ENCODE measurements at regions not wholly inside any gene's neighbourhood (a gene's known extent, or its start where the extent isn't known, plus 50 kb on each side); places are given as distances from the start of the nearest gene placed in this dataset.
A peak's percentile ranks its signal among the peaks of the same experiment; 100 is the strongest.
"Not testable (repeated sequence)": the region's sequence is repeated elsewhere in the genome, so short reads cannot be mapped to it uniquely, and the experiment has no call there.

DNA sequence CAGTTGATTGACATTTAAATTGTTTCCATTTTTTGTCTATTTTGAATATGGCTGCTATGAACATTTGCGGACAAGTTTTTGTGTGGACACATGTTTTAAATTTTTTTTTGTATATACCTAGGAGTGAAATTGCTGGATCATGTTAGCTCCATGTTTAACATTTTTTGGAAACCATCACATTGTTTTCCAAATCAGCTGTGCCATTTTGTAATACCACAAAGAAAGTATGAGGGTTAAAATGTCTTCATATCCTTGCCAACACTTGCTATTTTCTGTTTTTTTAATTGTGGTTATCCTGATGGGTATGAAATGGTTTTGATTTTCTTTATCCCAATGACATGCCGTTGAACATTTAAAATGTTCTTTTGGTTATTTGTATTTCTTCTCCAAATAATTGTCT is 52.1 kb downstream of the CARTPT start:
- no peak for DNase-seq

DNA sequence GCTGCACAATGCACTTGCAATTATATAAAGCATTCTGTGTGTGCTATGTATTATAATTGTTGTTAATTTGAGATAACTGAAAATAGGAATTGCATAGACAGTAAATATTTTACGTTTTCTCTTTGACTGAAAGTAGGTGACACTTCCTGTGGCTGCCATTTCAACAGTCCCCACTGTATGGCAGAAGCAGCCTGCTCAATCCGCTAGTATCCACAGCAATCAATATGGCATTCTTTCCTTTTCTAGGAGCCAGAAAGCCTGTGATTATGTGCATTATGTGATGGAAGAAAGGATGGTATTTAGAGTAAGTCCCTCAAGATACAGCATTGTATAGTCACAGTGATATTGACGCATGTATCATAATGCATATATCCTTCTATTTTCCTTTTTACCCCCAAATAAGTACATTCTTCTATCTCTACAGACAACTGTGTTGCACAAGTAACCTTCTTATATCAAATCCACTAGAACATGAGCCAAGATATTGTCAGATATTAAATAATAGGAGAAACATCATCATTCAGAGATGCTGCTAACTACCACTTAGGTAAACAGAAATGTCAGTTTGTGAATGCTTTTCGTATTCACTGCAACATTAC is 59.7 kb downstream of the CARTPT start:
- peak; percentile 45 for DNase-seq

DNA sequence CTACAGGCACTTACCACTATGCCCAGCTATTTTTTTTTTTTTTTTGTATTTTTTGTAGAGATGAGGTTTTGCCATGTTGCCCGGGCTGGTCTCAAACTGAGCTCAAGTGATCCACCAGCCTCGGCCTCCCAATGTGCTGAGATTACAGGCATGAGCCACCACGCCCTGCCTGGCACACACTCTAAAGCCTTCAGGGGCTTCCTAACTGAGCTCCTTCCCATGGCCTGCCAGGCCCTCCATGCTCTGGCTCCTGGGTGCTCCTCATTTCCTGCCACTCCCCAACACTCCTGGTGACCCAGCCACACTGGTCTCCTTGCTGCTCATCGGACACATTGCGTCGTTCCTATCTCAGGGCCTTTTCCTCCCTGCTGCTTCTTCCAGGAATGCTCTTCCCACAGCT is 61.5 kb downstream of the CARTPT start:
- DNase-seq = no peak

- DNase-seq = no peak
These were observed 63.3 kb downstream of the CARTPT start for GRCh38 chr5:71782393-71782770.

DNA sequence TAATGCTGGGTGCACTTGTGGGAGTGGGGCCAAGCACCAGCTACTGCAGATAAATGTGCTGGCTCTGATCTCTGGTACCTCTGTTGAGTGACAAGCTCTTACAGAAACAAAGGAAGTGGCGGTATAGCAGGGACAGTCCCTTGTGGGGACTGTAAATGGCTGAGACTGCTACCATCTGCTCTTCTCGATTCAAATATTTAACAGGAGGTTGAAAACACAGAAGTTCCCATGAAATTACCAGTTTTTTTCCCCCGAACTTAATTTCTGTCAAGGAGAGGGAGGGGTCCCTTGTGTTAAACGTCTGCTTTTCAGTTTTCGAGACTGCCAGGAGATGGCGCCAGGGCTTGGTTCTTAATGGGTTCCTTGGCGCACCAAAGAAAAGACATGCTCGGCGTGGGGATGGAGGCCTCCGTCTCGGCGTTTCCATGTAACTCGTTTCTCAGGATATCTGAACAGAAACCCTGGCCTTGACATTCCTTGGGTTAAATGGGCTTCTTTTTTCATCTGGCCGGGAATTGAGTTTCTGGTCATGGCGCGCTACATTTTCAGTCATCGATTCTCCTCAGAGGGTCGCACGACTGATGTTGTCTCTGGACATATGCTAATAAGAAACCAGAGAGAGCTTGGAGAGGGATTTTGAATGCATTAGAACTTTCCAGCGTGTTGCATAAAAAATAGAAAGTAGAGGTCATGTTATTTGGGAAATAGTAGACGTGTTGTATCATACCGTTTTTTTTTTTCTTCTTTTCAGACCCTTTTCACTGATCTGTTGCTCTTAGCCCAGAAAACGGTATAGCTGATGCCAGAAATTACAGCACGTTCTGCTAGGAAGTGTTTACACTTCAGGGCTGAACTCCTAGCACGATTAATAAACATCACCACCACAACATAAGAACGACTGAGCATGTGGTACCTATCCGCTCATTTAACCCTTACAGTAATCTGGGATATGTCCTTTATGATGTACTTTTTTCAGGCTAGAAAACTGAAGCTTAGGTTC is 64.0 kb downstream of the CARTPT start:
- DNase-seq = peak; percentile 79

DNA sequence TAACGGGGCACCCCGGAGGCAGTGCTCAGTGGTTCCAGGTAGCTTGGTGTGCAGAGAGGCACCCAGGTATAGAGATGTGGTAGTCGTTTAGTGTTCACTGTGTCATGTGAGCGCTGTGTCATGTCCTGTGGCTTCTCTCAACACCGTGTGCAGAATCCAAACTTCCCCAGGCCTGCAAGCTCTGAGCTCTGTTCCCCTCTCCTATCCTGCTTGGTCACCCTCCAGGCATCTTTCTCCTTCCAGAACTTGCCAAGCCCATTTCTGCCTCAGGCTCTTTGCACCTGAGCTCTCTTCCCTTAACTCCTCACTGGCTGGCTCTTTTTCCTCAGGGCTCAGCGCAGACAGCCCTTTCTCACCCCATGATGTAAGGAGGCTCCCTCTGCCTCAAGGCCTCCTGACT is 64.8 kb downstream of the CARTPT start:
- no peak for DNase-seq

DNA sequence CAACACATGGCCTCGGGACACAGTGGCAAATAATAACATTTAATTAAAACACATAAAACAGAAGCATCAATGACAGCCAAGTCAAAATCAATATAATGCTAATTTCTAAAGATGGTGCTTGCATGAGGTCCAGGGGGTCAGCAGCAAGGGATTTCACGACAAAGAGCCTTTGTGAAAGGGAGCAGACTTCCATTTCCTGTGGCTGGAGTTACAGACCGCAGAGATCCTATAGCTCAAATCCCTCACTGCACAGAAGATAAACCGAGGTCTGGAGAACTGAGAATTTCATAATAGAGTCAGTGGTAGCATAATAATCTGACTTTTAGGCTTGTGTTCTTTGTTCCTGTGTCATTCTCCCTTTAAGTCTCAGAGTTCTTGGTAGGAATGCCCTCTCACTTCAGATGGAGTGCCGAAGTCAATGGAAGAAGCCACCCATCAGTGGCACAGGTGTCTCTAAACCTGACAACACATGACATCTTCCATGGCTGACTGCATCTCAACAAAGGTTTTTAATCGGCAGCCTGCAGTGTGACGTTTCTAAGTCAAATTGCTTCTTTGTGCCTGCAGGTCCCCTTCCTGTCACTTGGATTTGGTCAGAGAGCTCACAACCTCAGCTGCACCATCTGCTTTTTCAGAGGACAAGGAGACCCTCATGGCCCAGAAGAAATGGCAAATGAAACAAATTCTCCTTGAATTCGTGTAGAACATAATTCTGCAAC is 67.4 kb downstream of the CARTPT start:
- no peak for DNase-seq

DNA sequence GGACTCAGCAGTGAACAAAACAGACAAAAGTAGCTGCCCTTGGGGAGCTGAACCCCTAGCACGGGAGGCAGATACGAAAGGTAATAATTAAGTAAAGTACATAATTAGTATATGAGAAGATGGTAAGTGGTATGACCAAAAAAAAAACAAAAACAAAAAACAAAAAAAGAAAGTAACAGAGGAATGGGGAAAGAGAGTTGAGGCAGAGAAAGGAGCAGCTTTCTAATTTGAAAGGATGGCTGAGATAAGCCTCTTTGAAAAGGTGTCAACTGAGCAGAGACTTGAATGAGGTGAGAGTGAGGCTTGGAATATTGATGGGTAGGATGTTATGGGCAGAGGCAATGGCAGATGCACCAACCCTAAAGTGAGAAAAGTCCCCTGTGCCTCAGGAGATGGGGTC is 69.7 kb downstream of the CARTPT start:
- DNase-seq = no peak

- DNase-seq = no peak
These were observed 70.7 kb downstream of the CARTPT start for GRCh38 chr5:71789746-71790145.

GRCh38 chr5:71790433-71790832 is 71.4 kb downstream of the CARTPT start:
- no peak for DNase-seq

DNA sequence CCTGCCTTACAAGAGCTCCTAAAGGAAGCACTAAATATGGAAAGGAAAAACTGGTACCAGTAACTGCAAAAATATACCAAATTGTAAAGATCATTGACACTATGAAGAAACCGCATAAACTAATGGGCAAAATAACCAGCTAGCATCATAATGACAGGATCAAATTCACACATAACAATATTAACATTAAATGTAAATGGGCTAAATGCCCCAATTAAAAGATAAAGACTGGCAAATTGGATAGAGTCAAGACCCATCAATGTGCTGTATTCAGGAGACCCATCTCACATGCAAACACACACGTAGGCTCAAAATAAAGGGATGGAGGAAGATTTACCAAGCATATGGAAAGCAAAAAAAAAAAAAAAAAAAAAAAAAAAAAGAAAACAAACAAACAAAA is 73.0 kb downstream of the CARTPT start:
- not testable (repeated sequence) for DNase-seq

DNA sequence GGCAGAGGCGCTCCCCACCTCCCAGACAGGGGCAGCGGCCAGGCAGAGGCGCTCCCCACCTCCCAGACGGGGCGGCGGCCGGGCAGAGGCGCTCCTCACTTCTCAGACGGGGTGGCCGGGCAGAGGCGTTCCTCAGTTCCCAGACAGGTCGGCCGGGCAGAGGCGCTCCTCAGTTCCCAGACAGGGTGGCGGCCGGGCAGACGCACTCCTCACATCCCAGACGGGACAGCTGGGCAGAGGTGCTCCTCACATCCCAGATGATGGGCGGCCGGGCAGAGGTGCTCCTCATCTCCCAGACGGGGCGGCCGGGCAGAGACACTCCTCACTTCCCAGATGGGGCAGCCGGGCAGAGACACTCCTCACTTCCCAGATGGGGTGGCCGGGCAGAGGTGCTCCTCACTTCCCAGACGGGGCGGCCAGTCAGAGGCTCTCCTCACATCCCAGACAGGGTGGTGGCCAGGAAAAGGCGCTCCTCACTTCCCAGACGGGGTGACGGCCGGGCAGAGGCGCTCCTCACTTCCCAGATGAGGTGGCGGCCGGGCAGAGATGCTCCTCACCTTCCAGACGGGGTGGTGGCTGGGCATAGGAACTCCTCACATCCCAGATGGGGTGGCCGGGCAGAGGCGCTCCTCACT is 75.1 kb downstream of the CARTPT start:
- no peak for DNase-seq

GRCh38 chr5:71802673-71803072 is 83.6 kb downstream of the CARTPT start:
- DNase-seq = no peak

- no peak for DNase-seq
These were observed 87.6 kb downstream of the CARTPT start for GRCh38 chr5:71806711-71807110.

- no peak for DNase-seq
These were observed 88.8 kb downstream of the CARTPT start for GRCh38 chr5:71807909-71808308.

DNA sequence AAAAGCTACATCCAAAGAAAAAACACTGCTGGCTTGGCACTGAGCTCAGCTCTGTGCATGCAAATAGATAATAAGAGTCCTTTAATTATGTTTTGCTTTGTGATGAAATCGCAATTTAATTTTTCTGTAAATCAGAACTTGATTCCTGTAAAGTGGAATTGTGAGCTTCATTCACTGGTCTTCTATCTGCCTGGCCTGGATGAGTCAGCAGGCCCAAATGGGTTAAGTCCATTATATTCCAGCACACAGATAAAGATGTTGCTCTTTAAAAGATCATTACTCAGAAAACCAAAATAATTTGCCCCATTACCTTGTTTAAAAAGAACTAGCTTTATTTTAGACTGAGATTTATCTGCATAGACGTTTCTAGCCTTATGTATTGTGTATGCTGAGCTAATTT is 90.4 kb downstream of the CARTPT start:
- DNase-seq = no peak

DNA sequence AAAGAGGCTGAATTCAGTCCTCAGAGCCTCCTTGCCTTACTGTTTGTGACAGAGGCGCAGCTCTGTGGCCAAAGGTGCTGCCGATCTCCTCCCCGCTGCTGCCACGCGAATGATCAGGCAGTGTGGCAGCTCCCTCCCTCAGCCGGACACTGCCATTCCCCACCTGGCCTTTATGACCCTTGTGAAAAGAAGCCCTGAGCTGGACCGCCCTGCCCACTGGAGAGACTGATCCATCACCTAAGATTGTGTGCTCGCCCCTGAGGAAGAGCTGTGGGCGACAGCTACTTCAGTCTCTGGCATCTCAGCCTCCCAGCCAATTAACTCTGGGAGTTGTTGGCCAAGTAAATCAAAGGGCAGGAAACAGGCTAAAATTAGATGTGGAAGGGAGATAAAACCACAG is 90.9 kb downstream of the CARTPT start:
- DNase-seq = no peak

GRCh38 chr5:71810471-71811195 is 91.6 kb downstream of the CARTPT start:
- no peak for DNase-seq

- no peak for DNase-seq
These were observed 92.7 kb downstream of the CARTPT start for GRCh38 chr5:71811779-71812178.

- no peak for DNase-seq
These were observed 97.2 kb downstream of the CARTPT start for GRCh38 chr5:71816307-71816706.

GRCh38 chr5:71817891-71818290 is 98.8 kb downstream of the CARTPT start:
- DNase-seq = no peak

- DNase-seq = no peak
These were observed 102.0 kb downstream of the CARTPT start for GRCh38 chr5:71821029-71821428.

DNA sequence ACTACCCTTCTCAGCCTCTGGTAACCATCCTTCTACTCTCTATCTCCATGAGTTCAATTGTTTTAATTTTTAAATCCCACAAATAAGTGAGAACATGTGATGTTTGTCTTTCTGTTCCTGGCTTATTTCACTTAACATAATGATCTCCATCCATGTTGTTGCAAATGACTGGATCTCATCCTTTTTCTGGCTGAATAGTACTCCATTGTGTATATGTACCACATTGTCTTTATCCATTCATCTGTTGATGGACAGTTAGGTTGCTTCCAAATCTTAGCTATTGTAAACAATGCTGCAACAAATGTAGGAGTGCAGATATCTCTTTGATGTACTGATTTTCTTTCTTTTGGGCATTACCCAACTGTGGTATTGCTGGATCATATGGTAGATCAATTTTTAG is 103.0 kb downstream of the CARTPT start:
- DNase-seq = not testable (repeated sequence)
